Hippocampal formation (tissue), 2 donors: ENCODE measurements at regions not wholly inside any gene's neighbourhood (a gene's known extent, or its start where the extent isn't known, plus 50 kb on each side); places are given as distances from the start of the nearest gene placed in this dataset.

Experiments used
- DNase-seq, 2 donors: peaks; one replicate each; lab custom pipeline; 2025; lab: John Stamatoyannopoulos, UW

GRCh38 chr1:189499736-189500135, 977.9 kb downstream of the BRINP3 start:
- no peak for DNase-seq

GRCh38 chr1:189500778-189501177, 976.9 kb downstream of the BRINP3 start:
- DNase-seq = no peak

DNA sequence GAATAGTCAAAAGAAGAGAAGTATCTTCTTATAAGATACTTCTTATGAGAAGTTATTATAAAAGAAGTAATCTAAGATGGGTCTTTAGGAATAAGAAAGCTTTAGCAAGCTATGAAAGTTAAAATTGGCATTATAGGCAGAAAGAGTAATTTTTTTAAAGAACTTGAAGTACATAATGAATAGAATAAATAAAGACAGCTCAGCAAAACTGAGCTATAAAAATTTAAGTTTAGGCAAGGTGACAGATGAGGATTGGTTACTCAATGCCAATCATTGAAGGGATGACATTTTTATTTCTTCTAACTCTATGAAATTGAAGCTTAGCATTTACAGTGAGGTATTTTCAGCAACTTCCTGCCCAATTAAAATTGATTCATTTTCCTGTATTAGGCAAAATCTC, 966.8 kb downstream of the BRINP3 start:
- no peak for DNase-seq

DNA sequence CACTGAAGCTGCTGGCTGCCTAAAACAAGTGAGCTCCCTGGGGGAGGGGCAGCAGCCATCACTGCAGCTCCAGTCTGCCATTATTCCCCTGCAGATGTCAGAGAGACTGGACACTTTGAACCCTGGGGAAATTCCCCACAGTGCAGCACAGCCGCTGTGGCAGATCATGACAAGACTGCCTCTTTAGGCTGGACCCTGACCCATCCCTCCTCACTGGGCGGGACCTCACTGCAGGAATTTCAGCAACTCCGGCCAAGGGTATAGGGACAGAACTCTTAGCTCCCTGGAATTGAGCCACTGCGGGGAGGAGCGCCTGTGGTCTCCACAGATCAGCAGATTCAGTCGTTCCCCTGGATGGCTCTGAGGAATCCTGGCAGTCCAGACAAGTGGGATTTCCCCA, 964.6 kb downstream of the BRINP3 start:
- DNase-seq = no peak

DNA sequence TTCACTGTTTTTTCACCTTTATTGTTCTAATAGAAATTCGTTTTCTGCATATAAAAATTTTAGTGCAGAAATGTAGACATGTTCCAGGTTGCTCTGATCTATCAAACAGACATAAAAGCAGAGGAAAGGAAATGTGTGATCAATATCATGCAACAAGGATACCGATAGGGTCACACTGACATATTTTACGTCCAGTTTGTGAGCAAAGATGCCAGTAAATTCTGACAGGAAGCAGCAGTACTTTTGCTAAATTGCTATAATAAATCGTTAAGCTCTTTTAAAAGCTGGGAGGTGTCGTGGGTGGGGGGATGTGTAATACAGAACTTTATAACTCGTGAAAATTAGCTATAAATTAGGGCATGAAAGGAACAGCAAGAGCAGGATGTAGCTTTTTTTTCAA, 955.2 kb downstream of the BRINP3 start:
- no peak for DNase-seq

DNA sequence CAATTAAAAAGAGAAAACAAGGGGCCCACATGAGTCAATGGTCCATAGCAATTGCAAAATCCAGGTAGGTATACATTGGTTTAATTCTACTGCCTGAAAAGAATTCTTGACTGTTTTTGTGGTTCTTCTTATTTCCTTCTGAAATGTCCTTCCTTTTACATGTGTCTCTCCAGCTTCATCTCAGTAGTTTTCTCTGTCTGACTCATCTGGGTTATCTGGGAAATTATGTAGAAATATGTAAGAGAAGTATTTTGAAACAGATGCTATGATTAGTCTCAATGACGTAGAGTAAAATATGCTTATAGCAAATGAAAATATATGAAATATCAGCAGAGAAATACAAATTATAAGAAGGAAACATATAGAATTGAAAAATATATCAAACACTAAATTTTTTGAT, 953.2 kb downstream of the BRINP3 start:
- DNase-seq = no peak

- DNase-seq = no peak
These were observed 947.5 kb downstream of the BRINP3 start for GRCh38 chr1:189530162-189530561.

GRCh38 chr1:189538271-189538670, 939.4 kb downstream of the BRINP3 start:
- no peak for DNase-seq

DNA sequence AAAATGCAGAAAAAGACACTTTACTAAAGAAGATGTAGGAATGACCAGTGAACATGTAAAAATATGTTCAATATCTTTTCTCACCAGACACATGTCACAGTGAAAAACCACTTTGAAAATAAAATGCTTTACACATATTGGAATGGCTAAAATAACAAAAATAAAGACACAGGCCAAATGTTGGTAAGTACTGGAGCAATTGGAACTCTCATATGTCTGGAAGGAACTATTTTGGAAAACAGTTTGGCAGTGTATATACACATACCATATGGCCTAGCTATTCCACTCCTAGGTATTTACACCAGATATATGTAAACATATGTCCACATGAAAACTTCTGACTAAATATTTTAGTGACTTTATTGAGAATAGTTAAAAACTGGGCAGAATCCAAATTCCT, 927.2 kb downstream of the BRINP3 start:
- no peak for DNase-seq

- DNase-seq = no peak
These were observed 913.9 kb downstream of the BRINP3 start for GRCh38 chr1:189563784-189564183.

DNA sequence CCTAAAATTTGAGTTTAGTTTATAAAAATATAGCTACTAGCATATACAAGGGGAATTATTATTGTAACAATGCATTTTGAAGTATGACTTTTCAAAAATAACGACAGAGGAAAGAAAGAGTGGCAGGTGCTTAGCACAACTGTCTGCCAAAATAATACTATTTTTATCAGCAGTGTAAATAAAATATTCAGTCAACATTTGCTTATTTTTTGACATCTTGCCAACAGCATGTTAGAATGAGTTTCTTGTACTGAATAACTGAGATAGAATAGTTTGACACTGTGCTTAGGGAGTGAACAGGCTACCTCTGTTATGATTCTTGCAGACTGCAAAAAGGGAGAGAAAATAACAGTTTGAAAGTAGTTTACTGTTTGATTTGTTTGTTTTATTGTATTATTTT, 909.8 kb downstream of the BRINP3 start:
- DNase-seq = no peak

GRCh38 chr1:189596197-189596596, 881.5 kb downstream of the BRINP3 start:
- DNase-seq = no peak

- no peak for DNase-seq
These were observed 880.6 kb downstream of the BRINP3 start for GRCh38 chr1:189597083-189597482.

GRCh38 chr1:189605226-189605625, 872.4 kb downstream of the BRINP3 start:
- no peak for DNase-seq

- DNase-seq = no peak
These were observed 871.6 kb downstream of the BRINP3 start for GRCh38 chr1:189606047-189606446.

- no peak for DNase-seq
These were observed 870.7 kb downstream of the BRINP3 start for GRCh38 chr1:189606795-189607476.

DNA sequence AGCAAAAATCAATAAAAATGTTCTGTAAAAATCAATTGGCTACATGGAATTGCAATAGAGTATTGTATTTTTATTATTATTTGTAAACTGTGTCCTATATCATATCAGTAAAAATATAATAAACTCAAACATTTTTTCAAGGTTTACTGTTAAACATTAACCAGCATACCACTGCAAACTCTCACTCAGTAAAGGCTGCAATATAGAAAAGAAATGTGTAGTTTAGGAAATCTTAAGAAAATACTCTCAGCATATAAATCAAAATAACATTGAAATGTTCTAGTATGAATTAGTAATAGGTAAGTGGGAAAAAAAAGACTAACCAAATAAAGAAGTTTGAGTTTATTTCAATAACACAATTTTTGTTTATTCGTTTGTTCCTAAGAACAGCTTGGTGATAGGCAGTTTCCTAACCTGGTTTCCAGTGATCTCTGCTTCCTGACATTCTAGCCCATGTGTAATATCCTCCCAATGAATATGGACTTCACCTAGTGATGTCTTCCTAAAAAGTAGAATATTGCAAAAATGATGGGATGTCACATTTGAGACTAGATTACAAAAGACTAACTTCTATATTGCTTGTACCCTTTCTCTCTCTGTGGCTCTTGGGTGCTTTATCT, 870.1 kb downstream of the BRINP3 start:
- no peak for DNase-seq

DNA sequence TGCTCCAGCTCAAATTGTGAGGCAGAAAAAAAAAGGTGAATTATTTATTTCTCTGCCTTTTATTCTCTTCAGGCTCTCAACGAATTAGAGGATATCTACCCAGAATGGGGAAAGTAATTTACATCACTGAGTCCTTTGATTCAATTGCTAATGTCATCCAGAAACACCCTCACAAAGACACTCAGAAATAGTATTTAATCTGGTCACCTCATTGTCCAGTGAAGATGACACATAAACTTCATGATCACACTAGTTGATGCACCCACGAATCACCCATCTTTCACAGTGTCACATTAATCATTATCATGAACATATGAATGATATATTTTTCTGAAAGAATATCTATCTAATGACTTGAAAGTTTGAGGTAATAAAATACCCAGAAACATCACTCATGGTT, 868.5 kb downstream of the BRINP3 start:
- no peak for DNase-seq

GRCh38 chr1:189616893-189617292, 860.8 kb downstream of the BRINP3 start:
- no peak for DNase-seq

- no peak for DNase-seq
These were observed 857.9 kb downstream of the BRINP3 start for GRCh38 chr1:189619682-189620332.

- no peak for DNase-seq
These were observed 857.2 kb downstream of the BRINP3 start for GRCh38 chr1:189620471-189620870.

DNA sequence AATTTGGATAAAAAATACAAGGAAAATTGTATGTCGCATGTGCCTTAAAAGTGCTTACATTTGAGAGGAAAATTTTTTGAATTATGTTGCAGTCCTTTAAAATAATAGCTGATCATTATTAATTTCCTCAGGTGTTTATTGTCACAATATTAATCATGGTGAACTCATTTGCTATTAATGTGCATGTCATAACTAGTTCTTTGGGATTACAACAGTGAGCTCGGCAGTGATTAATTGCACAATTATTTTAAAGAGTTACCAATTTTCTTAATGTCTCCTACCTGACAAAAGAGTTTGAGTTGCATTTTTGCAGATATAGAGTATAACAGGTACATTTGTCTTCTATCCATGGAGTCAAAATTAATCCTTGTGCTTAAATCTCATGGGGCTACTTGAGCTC, 854.3 kb downstream of the BRINP3 start:
- DNase-seq = no peak

DNA sequence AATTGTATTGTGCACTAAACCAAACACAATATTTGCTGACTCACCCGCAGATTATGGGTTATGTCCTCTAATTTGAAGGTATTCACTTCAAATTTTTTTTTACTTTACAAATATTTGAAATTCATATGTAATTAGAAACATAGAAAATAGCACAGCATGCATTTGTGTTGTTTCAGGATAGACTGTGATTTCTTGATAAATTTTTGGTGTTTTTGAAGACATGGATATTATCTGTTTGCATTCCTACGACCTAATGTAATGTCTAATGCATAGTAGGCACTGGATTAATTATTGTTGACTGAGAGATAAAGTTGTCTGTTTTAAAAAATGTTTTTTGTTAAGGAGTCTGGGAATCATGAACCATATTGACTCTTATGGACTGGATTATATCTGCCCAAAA, 850.2 kb downstream of the BRINP3 start:
- no peak for DNase-seq

GRCh38 chr1:189628857-189629256, 848.8 kb downstream of the BRINP3 start:
- no peak for DNase-seq
